Adrenal gland (tissue), 9 donors: ENCODE measurements at regions not wholly inside any gene's neighbourhood (a gene's known extent, or its start where the extent isn't known, plus 50 kb on each side); places are given as distances from the start of the nearest gene placed in this dataset.

Experiments
- DNase-seq, 7 donors: peaks; one replicate each; pipeline ENCODE4 v3.0.0-alpha.2; 2019 to 2020
- H3K27ac ChIP-seq, 5 donors: fragments of 200-600 bp; sonication (generic) in 4 of 5; 1 replicate in 3 of 5; 2 replicates in 2 of 5; pipeline versions ENCODE4 v1.5.1 to v1.8.0; 2016 to 2020; ENCODE audit warnings: mild to moderate bottlenecking in 1 of 5
- H3K27me3 ChIP-seq: fragments of 200-600 bp; 2 replicates; pipeline ENCODE4 v1.8.0; 2021
- H3K36me3 ChIP-seq, 2 donors: fragments of 200-600 bp; replicated peaks in 1 of 2; 1 replicate in 1 of 2; 2 replicates in 1 of 2; pipeline versions ENCODE4 v1.5.1 to v1.8.0; 2018 to 2022
- H3K4me1 ChIP-seq, 2 donors: fragments of 200-600 bp; replicated peaks in 1 of 2; 1 replicate in 1 of 2; 2 replicates in 1 of 2; pipeline versions ENCODE4 v1.5.1 to v1.8.0; 2018 to 2021
- H3K4me3 ChIP-seq, 4 donors: fragments of 200-600 bp; sonication (generic) in 3 of 4; one replicate each; pipeline ENCODE4 v1.5.1; 2016 to 2018
- H3K9me3 ChIP-seq, 3 donors: fragments of 200-600 bp; sonication (generic) in 1 of 3; replicated peaks in 1 of 3; 1 replicate in 2 of 3; 2 replicates in 1 of 3; pipeline versions ENCODE4 v1.5.1 to v1.8.0; 2016 to 2021
- POLR2A ChIP-seq, 2 donors: fragments of 450-650 bp; IDR thresholded peaks; one replicate each; pipeline ENCODE4 v1.6.1; 2017; ENCODE audit warnings: antibody characterized with exemption in 2 of 2, mild to moderate bottlenecking in 2 of 2, moderate library complexity in 1 of 2
- WGBS, 4 donors: extraction: QIAGEN DNeasy Blood & Tissue Kit in 2 of 4; methylation state at CpG; one replicate each; pipeline versions ENCODE4 v1.1.5 to v1.1.7; 2013 to 2017; 5-methylcytosine and 5-hydroxymethylcytosine counted together
- intact Hi-C, 2 donors: fragments of 100-400 bp; cut with DNase I; formaldehyde crosslinking; loops; one replicate each; pipeline versions ENCODE4 v1.14.1 to v1.15.0; 2022 to 2023
- TF ChIP-seq, protein P1 (sequence below), 6 experiments: fragments of 450-650 bp in 4 of 6; fragments of 200-600 bp in 2 of 6; sonication (generic) in 1 of 6; IDR thresholded peaks; 1 replicate in 5 of 6; 2 replicates in 1 of 6; pipeline versions ENCODE4 v1.5.1 to v1.8.0; 2016 to 2021; ENCODE audit warnings: antibody characterized with exemption in 6 of 6, mild to moderate bottlenecking in 2 of 6, moderate library complexity in 1 of 6
- donor health status: healthy with polysubstance abuse.
- donor health status: Bipolar disorder and iron deficiency.
- donor health status: DM: yes; HTN: yes; CAD: no.
- donor health status: DM: no; HTN: no; CAD: no.
- donor health status: DM: no; HTN: no; CAD: no.

DNA sequence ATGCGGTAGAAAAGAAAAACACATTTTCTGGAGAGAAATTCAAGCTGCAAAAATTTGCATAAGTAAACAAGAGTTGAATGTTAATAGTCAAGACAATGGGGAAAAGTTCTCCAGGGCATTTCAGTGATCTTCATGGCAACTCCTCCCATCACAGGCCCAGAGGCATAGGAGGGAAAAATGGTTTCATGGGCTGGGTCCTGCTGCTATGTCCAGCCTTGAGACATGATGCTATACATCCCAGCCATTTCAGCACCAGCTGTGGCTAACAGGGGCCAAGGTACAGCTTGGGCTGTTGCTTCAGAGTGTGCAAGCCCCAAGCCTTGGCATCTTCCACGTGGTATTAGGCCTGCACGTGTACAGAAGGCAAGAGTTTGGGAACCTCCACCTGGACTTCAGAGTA, 118.6 kb upstream of the DLGAP1 start:
- no peaks in the 10 kb centered on the region for H3K4me1 ChIP-seq
- no peak overlapping the region for H3K4me3 ChIP-seq
- intact Hi-C loops: no loop called here
- no peaks in the 10 kb centered on the region for H3K27me3 ChIP-seq
- peaks cover 0 to 3% (median 0%) of the 10 kb centered on the region in 3 donors for H3K9me3 ChIP-seq
- no peaks in the 10 kb centered on the region for H3K36me3 ChIP-seq
- no peak for DNase-seq
- no peak overlapping the region for H3K27ac ChIP-seq
- 54 to 93% (median 61%) methylated on average over 1 to 3 of the region's 3 CpGs for WGBS, 4 donors
- TF ChIP-seq, protein P1, sequence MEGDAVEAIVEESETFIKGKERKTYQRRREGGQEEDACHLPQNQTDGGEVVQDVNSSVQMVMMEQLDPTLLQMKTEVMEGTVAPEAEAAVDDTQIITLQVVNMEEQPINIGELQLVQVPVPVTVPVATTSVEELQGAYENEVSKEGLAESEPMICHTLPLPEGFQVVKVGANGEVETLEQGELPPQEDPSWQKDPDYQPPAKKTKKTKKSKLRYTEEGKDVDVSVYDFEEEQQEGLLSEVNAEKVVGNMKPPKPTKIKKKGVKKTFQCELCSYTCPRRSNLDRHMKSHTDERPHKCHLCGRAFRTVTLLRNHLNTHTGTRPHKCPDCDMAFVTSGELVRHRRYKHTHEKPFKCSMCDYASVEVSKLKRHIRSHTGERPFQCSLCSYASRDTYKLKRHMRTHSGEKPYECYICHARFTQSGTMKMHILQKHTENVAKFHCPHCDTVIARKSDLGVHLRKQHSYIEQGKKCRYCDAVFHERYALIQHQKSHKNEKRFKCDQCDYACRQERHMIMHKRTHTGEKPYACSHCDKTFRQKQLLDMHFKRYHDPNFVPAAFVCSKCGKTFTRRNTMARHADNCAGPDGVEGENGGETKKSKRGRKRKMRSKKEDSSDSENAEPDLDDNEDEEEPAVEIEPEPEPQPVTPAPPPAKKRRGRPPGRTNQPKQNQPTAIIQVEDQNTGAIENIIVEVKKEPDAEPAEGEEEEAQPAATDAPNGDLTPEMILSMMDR (IDR thresholded peaks at IDR 0.05): no peak

DNA sequence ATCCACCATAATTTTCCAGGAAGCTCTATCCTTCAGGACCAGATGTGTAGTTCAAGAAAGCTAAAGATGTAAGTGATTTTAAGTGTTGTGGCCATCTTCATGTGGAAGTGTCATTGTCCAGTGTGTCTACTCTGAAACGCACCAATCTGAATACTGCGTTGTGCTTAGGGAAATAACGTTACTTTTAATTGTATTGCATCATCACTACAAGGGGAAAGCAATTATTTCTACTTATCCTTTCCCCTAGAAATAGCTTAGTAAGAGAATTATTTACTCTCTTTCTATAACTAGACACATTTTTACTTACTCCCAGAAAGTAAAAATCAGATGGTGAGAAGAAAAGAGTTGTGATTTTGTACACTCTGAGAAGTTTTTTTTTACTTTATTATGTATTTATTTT, 102.4 kb upstream of the DLGAP1 start:
- Histone ChIP-seq H3K27me3 (no peaks in the 10 kb centered on the region), H3K9me3 (no peaks in the 10 kb centered on the region), H3K36me3 (no peaks in the 10 kb centered on the region), H3K27ac (no peak overlapping the region), H3K4me1 (no peaks in the 10 kb centered on the region), H3K4me3 (no peak overlapping the region)
- no peak for DNase-seq
- intact Hi-C loops: no loop called here
- TF ChIP-seq, protein P1 (IDR thresholded peaks at IDR 0.05): no peak
- TF ChIP-seq POLR2A (IDR thresholded peaks at IDR 0.05): no peak
- WGBS, 4 donors: 82 to 86% (median 83%) methylated on average over 3 of the region's 3 CpGs

DNA sequence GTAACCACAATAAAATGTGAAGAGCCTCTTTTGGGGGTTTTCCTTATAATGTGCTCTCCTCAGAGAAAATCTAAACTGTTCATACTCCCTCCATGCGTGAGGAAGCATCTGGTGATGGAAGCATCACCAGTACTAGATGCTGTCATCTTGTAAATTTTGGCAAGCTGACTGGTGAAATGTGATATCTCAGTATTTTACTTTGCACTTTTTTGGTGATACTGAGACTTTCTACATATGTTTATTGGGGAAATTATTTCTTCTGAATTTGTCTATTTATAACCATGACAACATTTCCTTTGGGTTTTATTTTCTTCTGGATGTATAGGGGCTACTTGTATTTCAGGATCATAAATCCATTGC, 95.9 kb upstream of the DLGAP1 start:
- Histone ChIP-seq H3K27ac (no peak overlapping the region), H3K36me3 (no peaks in the 10 kb centered on the region), H3K4me1 (no peaks in the 10 kb centered on the region), H3K27me3 (no peaks in the 10 kb centered on the region), H3K9me3 (no peaks in the 10 kb centered on the region), H3K4me3 (no peak overlapping the region)
- DNase-seq: no peak
- intact Hi-C loops: no loop called here
- WGBS, 4 donors: 30 to 50% (median 42%) methylated on average over 1 of the region's 1 CpG
- TF ChIP-seq, protein P1 (IDR thresholded peaks at IDR 0.05): no peak
- no peak for TF ChIP-seq POLR2A (IDR thresholded peaks at IDR 0.05)

DNA sequence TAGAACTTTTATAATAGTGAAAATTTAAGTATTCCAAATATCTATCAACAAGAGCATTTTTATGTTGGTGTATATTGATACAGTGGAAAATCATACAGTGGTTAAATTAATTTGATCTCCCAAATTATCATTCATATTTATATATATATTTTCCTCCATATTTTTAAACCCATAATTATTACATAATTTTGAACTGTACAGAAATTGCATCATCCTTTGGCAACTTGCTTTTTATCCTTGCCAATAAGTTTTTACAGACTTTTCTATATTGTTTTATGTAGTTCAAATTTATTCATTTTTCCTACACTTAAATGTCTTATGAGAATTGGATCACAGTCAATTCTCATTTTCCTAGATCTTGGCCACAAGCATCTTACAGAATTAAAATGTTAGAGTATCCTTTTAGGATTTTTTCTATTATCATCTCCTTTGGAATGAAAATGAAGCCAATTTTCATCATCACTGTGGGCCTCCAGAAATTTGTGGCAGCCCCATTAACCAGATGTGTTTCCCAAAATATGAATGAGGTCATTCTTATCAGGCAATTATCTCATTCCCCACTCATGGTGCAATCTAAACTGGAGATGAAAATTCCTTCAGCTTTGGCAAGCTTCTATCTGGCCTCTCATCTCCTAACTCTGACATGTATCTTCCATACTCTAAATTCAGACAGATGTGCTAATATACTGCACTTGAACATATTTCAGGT, 94.2 kb upstream of the DLGAP1 start:
- H3K4me1 ChIP-seq: no peaks in the 10 kb centered on the region
- H3K4me3 ChIP-seq: no peak overlapping the region
- no peaks in the 10 kb centered on the region for H3K27me3 ChIP-seq
- DNase-seq: no peak
- no peaks in the 10 kb centered on the region for H3K9me3 ChIP-seq
- TF ChIP-seq, protein P1 (IDR thresholded peaks at IDR 0.05): no peak
- no peak for TF ChIP-seq POLR2A (IDR thresholded peaks at IDR 0.05)
- H3K36me3 ChIP-seq: no peaks in the 10 kb centered on the region
- intact Hi-C loops: no loop called here
- H3K27ac ChIP-seq: no peak overlapping the region
